Muscle of leg (tissue), 3 donors: ENCODE measurements at regions not wholly inside any gene's neighbourhood (a gene's known extent, or its start where the extent isn't known, plus 50 kb on each side); places are given as distances from the start of the nearest gene placed in this dataset.
A peak's percentile ranks its signal among the peaks of the same experiment; 100 is the strongest.
"Not testable (repeated sequence)": the region's sequence is repeated elsewhere in the genome, so short reads cannot be mapped to it uniquely, and the experiment has no call there.

Source experiments
- DNase-seq: peaks from one replicate; pipeline ENCODE4 v3.0.0; 2013
- H3K27ac ChIP-seq: one replicate; pipeline ENCODE4 v1.5.1; 2013; ENCODE audit warnings: mild to moderate bottlenecking, low read length, control low read depth
- H3K27me3 ChIP-seq: one replicate; pipeline ENCODE4 v1.6.1; 2013; ENCODE audit warnings: low read length; ENCODE audit not compliant: control insufficient read depth, insufficient read depth
- H3K36me3 ChIP-seq: one replicate; pipeline ENCODE4 v1.6.1; 2013; ENCODE audit warnings: low read length; ENCODE audit not compliant: control insufficient read depth, insufficient read depth
- H3K4me1 ChIP-seq: one replicate; pipeline ENCODE4 v1.6.1; 2013; ENCODE audit warnings: low read length; ENCODE audit not compliant: control insufficient read depth, insufficient read depth
- H3K4me3 ChIP-seq: one replicate; pipeline ENCODE4 v1.5.1; 2013; ENCODE audit warnings: low read length, control low read depth
- H3K9me3 ChIP-seq: replicated peaks from 2 replicates; pipeline ENCODE4 v1.6.1; 2013; ENCODE audit warnings: low read depth, low read length; ENCODE audit not compliant: control insufficient read depth
- WGBS: methylation state at CpG from one replicate; pipeline ENCODE4 v1.1.5; 2013; ENCODE audit warnings: missing lambda C conversion rate; ENCODE audit not compliant: insufficient coverage; 5-methylcytosine and 5-hydroxymethylcytosine counted together

GRCh38 chr10:28432210-28432676 lies 100.7 kb upstream of the WAC start:
- H3K4me3 ChIP-seq, result no peak overlapping the region
- peak; percentile 90 for DNase-seq
- no peak overlapping the region for H3K27ac ChIP-seq
- no peaks in the 10 kb centered on the region for H3K36me3 ChIP-seq
- 0% methylated on average over 5 of the region's 9 CpGs for WGBS
- no peaks in the 10 kb centered on the region for H3K9me3 ChIP-seq
- H3K27me3 ChIP-seq, result no peaks in the 10 kb centered on the region
- H3K4me1 ChIP-seq, result peaks cover 3% of the 10 kb centered on the region

- peaks cover 3% of the 10 kb centered on the region for H3K4me1 ChIP-seq
- no peaks in the 10 kb centered on the region for H3K36me3 ChIP-seq
- H3K27ac ChIP-seq, result no peak overlapping the region
- 100% methylated on average over 1 of the region's 4 CpGs for WGBS
- no peaks in the 10 kb centered on the region for H3K9me3 ChIP-seq
- no peak for DNase-seq
- no peak overlapping the region for H3K4me3 ChIP-seq
- H3K27me3 ChIP-seq, result no peaks in the 10 kb centered on the region
These were observed 98.9 kb upstream of the WAC start for GRCh38 chr10:28434063-28434462.

- Histone ChIP-seq H3K36me3 (no peaks in the 10 kb centered on the region), H3K4me1 (peaks cover 3% of the 10 kb centered on the region), H3K4me3 (no peak overlapping the region), H3K27me3 (peaks cover 3% of the 10 kb centered on the region), H3K27ac (no peak overlapping the region), H3K9me3 (no peaks in the 10 kb centered on the region)
- WGBS, result 100% methylated on average over 1 of the region's 3 CpGs
- no peak for DNase-seq
These were observed 90.5 kb upstream of the WAC start for GRCh38 chr10:28442403-28442802.

GRCh38 chr10:28444031-28444430 lies 88.9 kb upstream of the WAC start:
- Histone ChIP-seq H3K27ac (no peak overlapping the region), H3K4me3 (no peak overlapping the region), H3K27me3 (peaks cover 3% of the 10 kb centered on the region), H3K9me3 (no peaks in the 10 kb centered on the region), H3K36me3 (no peaks in the 10 kb centered on the region), H3K4me1 (peaks cover 3% of the 10 kb centered on the region)
- no peak for DNase-seq
- WGBS, result no CpG with 5 or more reads among the region's 3 CpGs

GRCh38 chr10:28445516-28445915 lies 87.4 kb upstream of the WAC start:
- Histone ChIP-seq H3K4me3 (no peak overlapping the region), H3K27ac (no peak overlapping the region), H3K36me3 (no peaks in the 10 kb centered on the region), H3K27me3 (peaks cover 3% of the 10 kb centered on the region), H3K4me1 (peaks cover 3% of the 10 kb centered on the region), H3K9me3 (no peaks in the 10 kb centered on the region)
- no peak for DNase-seq
- WGBS, result 67% methylated on average over 4 of the region's 6 CpGs

GRCh38 chr10:28449382-28449781 lies 83.5 kb upstream of the WAC start:
- H3K36me3 ChIP-seq, result no peaks in the 10 kb centered on the region
- no peak overlapping the region for H3K27ac ChIP-seq
- no peak overlapping the region for H3K4me3 ChIP-seq
- peaks cover 3% of the 10 kb centered on the region for H3K9me3 ChIP-seq
- H3K27me3 ChIP-seq, result no peaks in the 10 kb centered on the region
- no peak for DNase-seq
- no CpG with 5 or more reads among the region's 1 CpG for WGBS
- H3K4me1 ChIP-seq, result no peaks in the 10 kb centered on the region

GRCh38 chr10:28449926-28450325 lies 83.0 kb upstream of the WAC start:
- no CpG with 5 or more reads among the region's 1 CpG for WGBS
- no peaks in the 10 kb centered on the region for H3K36me3 ChIP-seq
- no peaks in the 10 kb centered on the region for H3K27me3 ChIP-seq
- H3K4me1 ChIP-seq, result no peaks in the 10 kb centered on the region
- H3K4me3 ChIP-seq, result no peak overlapping the region
- DNase-seq, result no peak
- H3K9me3 ChIP-seq, result peaks cover 3% of the 10 kb centered on the region
- H3K27ac ChIP-seq, result no peak overlapping the region

- H3K27me3 ChIP-seq, result no peaks in the 10 kb centered on the region
- no peaks in the 10 kb centered on the region for H3K4me1 ChIP-seq
- no peak overlapping the region for H3K27ac ChIP-seq
- H3K9me3 ChIP-seq, result peaks cover 3% of the 10 kb centered on the region
- no CpG with 5 or more reads among the region's 1 CpG for WGBS
- no peaks in the 10 kb centered on the region for H3K36me3 ChIP-seq
- H3K4me3 ChIP-seq, result no peak overlapping the region
- no peak for DNase-seq
These were observed 79.0 kb upstream of the WAC start for GRCh38 chr10:28453926-28454325.

- Histone ChIP-seq H3K27me3 (no peaks in the 10 kb centered on the region), H3K36me3 (no peaks in the 10 kb centered on the region), H3K4me1 (no peaks in the 10 kb centered on the region), H3K4me3 (no peak overlapping the region), H3K9me3 (peaks cover 3% of the 10 kb centered on the region), H3K27ac (no peak overlapping the region)
- DNase-seq, result no peak
- no CpG with 5 or more reads among the region's 2 CpGs for WGBS
These were observed 75.8 kb upstream of the WAC start for GRCh38 chr10:28457110-28457509.

GRCh38 chr10:28457873-28458272 lies 75.0 kb upstream of the WAC start:
- WGBS, result no CpG with 5 or more reads among the region's 4 CpGs
- not testable (repeated sequence) for H3K27me3 ChIP-seq, H3K4me3 ChIP-seq, H3K9me3 ChIP-seq, DNase-seq, H3K4me1 ChIP-seq, H3K36me3 ChIP-seq, H3K27ac ChIP-seq

GRCh38 chr10:28459453-28460144 lies 73.3 kb upstream of the WAC start:
- H3K27me3 ChIP-seq, result no peaks in the 10 kb centered on the region
- H3K27ac ChIP-seq, result no peak overlapping the region
- no peaks in the 10 kb centered on the region for H3K36me3 ChIP-seq
- H3K9me3 ChIP-seq, result no peaks in the 10 kb centered on the region
- WGBS, result no CpG with 5 or more reads among the region's 4 CpGs
- H3K4me3 ChIP-seq, result no peak overlapping the region
- no peak for DNase-seq
- H3K4me1 ChIP-seq, result peaks cover 5% of the 10 kb centered on the region
